Dendritic cell treated with granulocyte-macrophage colony-stimulating factor and Interleukin-4, amounts not matched to agents 40 ng/mL and 50 ng/mL, for 4 days (primary cell): ENCODE measurements at regions not wholly inside any gene's neighbourhood (a gene's known extent, or its start where the extent isn't known, plus 50 kb on each side); places are given as distances from the start of the nearest gene placed in this dataset.
"Not testable (repeated sequence)": the region's sequence is repeated elsewhere in the genome, so short reads cannot be mapped to it uniquely, and the experiment has no call there.

Experiments
- H3K27ac Mint-ChIP-seq: one replicate; pipeline ENCODE4 v1.8.0; 2022; ENCODE audit warnings: mild to moderate bottlenecking, mixed read lengths
- H3K27me3 Mint-ChIP-seq: one replicate; pipeline ENCODE4 v1.8.0; 2022; ENCODE audit warnings: mild to moderate bottlenecking, mixed read lengths
- H3K36me3 Mint-ChIP-seq: one replicate; pipeline ENCODE4 v1.8.0; 2022; ENCODE audit warnings: low read depth, mixed read lengths
- H3K4me1 Mint-ChIP-seq: one replicate; pipeline ENCODE4 v1.8.0; 2022; ENCODE audit warnings: low read depth, mixed read lengths
- H3K4me3 Mint-ChIP-seq: one replicate; pipeline ENCODE4 v1.8.0; 2022; ENCODE audit warnings: mild to moderate bottlenecking, moderate library complexity, mixed read lengths
- H3K9me3 Mint-ChIP-seq: one replicate; pipeline ENCODE4 v1.8.0; 2022; ENCODE audit warnings: mixed read lengths
- intact Hi-C: fragments of 100-400 bp; cut with micrococcal nuclease; formaldehyde crosslinking; loops from one replicate; pipeline ENCODE4 v1.15.0; 2022

DNA sequence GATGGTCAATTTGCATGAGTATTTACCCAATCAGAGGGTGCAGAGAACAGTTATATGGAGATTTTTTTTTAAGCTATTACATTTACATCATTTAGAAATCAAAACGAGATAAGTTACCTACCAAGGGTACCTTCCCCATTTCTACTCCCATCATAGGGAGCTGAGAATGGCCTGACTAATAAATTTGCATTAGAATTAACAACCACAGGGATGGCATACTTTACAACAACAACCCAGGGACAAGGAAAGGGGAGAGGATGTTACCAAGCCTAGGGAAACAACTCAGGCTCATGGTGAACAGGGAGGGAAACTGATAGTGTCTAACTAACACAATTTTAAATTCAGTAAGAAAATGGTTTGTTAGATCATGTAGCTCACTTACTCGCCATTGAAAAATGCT is 105.8 kb upstream of the ZNF658 start:
- H3K4me3 Mint-ChIP-seq, intact Hi-C loops, H3K4me1 Mint-ChIP-seq, H3K27ac Mint-ChIP-seq, H3K27me3 Mint-ChIP-seq, H3K36me3 Mint-ChIP-seq, H3K9me3 Mint-ChIP-seq: not testable (repeated sequence)

DNA sequence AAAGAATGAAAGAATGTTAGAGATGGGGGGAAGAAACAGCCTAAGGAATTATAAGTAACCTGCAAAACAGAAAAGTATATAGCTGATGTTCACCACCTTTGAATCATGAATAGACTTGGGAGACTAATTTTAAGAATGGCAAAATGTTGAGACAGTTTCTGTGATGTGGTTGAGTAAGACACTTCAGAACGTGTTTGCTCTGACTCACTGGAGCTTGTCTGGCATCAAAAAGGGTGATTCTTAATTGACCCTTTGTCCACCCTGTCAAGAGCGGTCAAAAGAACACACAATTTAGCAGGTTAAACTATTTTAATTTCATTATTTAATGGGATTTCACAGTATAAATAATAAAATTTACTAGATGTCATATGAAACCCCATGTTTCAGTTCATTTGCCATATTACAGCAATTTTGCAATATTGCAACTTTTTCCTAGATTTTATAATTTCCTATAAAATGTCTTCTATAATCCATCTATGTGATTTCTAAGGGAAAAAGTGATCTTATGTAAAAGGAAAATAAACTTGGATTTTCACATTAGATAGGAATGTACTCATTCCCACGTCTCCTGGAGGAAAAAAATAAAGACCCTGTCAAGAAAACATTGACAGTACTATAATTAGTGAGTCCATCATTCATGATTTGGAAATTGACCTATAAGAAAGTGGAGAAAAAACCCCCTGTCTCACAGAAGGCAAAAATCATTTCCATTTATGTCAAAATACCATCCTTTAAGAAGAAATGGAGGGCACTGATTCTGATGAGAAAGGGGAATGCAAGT is 104.6 kb upstream of the ZNF658 start:
- H3K4me3 Mint-ChIP-seq, H3K27me3 Mint-ChIP-seq, H3K9me3 Mint-ChIP-seq, H3K36me3 Mint-ChIP-seq, intact Hi-C loops, H3K27ac Mint-ChIP-seq, H3K4me1 Mint-ChIP-seq: not testable (repeated sequence)

DNA sequence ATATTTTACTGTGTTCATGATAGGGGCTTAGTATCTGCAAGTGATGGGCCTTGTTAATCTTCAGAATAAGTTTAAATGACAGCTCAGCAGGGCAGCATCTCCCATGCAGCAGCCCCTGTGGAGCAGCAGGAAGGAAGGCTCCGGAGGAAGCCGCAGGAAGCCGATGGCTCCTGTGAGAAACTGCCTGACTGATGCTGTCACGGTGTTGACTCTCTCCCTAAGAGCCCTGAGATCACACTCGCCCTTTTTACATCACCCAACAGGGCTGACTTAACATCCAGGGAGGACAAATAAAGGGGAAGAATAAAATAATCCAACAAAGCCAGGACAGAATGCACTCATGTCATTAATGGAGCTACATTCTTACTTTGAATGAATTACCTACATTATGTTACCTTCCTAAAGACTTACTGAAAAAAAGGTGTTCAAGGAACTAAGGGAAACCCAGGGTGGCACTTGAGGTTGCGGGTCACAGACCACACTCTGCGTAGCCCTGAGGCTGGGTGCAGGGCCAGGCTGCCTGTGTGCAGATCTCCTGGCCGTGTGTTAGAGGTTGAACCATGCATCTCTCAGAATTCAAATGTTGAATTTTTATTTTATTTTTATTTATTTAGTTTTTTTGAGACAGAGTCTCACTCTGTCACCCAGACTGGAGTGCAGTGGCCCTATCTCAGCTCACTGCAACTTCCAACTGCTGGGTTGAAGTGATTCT is 102.5 kb upstream of the ZNF658 start:
- H3K27ac Mint-ChIP-seq, H3K4me3 Mint-ChIP-seq, H3K36me3 Mint-ChIP-seq, H3K9me3 Mint-ChIP-seq, H3K4me1 Mint-ChIP-seq, H3K27me3 Mint-ChIP-seq, intact Hi-C loops: not testable (repeated sequence)

DNA sequence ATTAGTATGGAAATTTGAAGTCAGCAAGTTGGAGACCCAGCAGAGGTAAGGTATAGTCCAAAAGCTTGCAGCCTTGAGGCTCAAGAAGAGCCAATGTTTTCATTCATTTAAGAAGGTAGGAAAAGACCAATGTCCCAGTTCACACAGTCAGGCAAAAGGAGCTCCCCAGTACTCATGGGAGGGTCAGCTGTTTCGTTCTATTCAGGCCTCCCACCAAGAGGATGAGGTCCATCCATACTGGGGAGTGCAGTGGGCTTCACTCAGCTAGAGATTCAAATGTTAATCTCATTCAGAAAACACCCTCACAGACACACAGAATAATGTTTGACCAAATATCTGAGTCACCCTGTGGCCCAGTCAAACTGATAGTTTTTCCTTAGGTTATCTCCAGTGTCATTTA is 96.9 kb upstream of the ZNF658 start:
- H3K27me3 Mint-ChIP-seq, H3K9me3 Mint-ChIP-seq, H3K36me3 Mint-ChIP-seq, H3K27ac Mint-ChIP-seq, H3K4me1 Mint-ChIP-seq, H3K4me3 Mint-ChIP-seq, intact Hi-C loops: not testable (repeated sequence)

DNA sequence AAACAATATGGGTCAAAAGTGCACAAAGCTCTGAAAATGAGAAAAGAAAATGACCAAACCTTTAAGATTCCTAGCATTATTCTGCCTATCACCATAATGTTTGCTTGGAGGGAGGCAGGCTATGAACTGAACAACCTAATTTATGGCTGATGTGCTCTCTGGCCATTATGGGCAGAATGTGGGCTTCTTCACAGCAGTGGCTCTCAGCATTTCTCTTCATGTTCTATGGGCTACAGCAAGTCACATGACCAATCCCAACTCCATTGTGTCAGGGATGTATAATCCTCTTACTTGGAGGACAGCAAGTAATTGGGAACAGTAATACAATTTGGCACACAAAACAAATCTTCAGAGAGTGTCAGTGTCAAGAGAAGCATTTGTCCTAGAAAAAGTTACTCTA is 90.3 kb upstream of the ZNF658 start:
- H3K4me3 Mint-ChIP-seq, intact Hi-C loops, H3K27me3 Mint-ChIP-seq, H3K9me3 Mint-ChIP-seq, H3K4me1 Mint-ChIP-seq, H3K36me3 Mint-ChIP-seq, H3K27ac Mint-ChIP-seq: not testable (repeated sequence)

DNA sequence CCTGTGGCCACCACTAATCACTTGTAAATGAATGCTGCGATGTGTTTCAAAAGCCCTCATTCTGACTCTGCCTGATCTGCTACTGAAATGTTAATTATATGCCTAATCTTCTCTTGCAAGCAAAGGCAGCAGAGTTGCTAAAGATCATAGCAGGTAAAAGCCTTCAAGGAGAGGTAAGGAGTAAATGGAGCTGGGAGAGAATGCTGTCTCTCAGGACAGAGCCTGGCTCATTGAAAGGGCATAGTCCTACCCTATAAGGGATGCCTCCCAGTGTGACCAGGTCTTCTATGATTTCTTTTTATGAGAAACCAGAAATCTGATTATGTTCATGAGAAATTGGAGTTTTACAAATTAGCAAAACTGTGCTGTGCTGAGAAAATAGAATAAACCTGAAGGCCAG is 88.2 kb upstream of the ZNF658 start:
- H3K4me1 Mint-ChIP-seq, H3K9me3 Mint-ChIP-seq, H3K27me3 Mint-ChIP-seq, H3K4me3 Mint-ChIP-seq, H3K36me3 Mint-ChIP-seq, intact Hi-C loops, H3K27ac Mint-ChIP-seq: not testable (repeated sequence)

DNA sequence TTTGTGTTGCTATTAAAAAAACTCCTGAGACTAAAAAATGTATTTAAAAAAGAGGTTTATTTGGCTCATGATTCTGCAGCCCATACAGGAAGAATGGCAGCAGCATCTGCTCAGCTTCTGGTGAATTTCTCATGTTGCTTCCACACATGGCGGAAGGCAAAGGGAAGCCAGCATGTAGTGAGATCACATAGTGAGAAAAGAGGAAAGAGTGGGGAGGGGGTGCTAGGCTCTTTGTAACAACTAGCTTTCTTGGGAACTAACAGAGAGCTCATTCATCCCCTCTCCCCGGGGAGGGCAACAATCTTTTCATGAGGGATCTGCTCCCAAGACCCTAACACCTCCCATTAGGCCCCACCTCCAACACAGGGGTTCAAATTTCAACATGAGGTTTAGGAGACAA is 87.6 kb upstream of the ZNF658 start:
- H3K27ac Mint-ChIP-seq, H3K4me1 Mint-ChIP-seq, H3K36me3 Mint-ChIP-seq, H3K9me3 Mint-ChIP-seq, H3K27me3 Mint-ChIP-seq, intact Hi-C loops, H3K4me3 Mint-ChIP-seq: not testable (repeated sequence)

DNA sequence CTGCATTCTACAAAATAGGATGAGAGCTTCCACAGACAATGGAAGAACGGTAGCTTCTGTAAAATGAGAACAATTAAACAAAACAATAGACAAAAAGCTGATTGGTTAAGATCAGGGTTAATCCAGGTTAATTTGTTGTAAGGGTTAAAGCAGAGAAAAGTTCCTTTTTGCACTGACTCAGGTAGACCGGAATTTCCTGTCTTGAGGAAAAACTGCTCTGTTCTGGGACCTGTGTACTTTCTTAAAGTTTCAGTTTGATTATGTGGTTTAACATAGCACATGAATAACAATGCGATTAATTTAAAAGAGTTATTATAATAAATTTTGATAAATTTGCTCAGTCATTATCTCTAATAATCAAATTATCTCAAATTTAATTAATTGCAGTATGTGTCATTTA is 86.5 kb upstream of the ZNF658 start:
- H3K36me3 Mint-ChIP-seq, H3K27ac Mint-ChIP-seq, H3K9me3 Mint-ChIP-seq, H3K4me3 Mint-ChIP-seq, H3K27me3 Mint-ChIP-seq, H3K4me1 Mint-ChIP-seq, intact Hi-C loops: not testable (repeated sequence)

DNA sequence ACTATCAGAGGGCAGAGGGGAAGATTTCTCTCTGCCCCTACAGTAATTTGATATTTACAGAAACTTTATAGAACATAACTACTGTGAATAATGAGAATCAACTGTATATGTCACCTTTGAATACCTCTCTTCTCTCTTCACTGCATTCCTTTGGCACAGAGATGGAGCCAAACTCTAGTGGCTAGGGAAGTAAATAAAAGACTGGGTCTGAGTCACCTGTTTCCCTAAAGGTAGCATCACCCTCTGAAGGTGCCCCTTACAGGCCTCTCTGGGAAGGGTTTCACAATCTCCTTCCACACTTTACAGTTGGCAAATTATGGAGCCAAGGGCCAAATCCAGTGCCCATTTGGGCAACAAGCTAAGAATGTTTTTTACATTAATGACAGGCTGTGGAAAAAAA is 81.0 kb upstream of the ZNF658 start:
- not testable (repeated sequence) for H3K9me3 Mint-ChIP-seq, H3K4me3 Mint-ChIP-seq, H3K36me3 Mint-ChIP-seq

DNA sequence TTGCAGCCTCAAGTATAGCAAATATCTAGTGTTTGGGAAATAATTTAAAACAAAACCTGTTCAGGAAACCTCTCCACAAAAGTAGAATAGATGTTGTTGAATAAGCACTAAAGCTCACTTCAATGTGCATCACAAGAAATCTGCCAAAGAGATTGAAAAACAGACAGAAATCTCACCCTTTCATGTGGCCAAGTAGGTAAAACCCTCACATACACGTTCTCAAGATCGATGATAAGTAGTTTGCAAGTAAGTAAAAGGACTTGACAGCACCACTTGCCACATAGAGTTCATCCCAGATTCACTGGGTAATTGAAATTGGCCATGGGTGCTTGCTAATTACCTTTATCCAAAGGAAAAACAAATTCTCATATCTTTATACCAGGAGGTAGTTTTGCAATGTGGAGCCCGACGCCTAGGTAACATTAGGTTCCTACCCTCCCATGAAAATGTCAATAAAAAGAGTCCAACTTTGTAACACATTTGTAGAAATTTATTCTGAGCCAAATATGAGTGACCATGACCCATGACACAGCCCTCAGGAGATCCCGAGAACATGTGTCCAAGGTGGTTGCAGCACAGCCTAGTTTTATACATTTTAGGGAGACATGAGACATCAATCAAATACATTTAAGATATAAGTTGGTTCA is 80.4 kb upstream of the ZNF658 start:
- H3K27me3 Mint-ChIP-seq, H3K9me3 Mint-ChIP-seq, intact Hi-C loops, H3K27ac Mint-ChIP-seq, H3K4me3 Mint-ChIP-seq, H3K4me1 Mint-ChIP-seq, H3K36me3 Mint-ChIP-seq: not testable (repeated sequence)

More for the DNA sequence above, 81.0 kb upstream of the ZNF658 start:
- H3K27ac Mint-ChIP-seq, H3K4me1 Mint-ChIP-seq, intact Hi-C loops, H3K27me3 Mint-ChIP-seq: not testable (repeated sequence)

DNA sequence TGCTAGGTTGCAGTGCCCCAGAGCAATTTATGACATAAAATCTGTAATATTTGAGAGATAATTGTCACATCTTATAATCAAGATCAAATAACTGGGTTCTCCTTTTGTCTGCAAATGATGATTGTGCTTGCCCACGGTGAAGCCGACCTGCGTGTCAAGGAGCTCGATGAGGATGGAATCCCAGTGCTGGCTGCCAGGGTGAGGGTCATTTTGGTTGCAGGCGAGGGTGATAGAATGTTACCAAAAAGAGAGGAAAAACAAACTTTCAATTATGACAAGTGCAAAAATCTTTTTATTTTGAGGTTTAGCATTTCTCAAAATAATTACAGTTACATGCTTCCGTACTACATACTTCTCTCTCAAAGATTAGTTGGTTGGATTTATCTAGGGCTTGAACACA is 76.4 kb upstream of the ZNF658 start:
- H3K27ac Mint-ChIP-seq, H3K36me3 Mint-ChIP-seq, intact Hi-C loops, H3K4me3 Mint-ChIP-seq, H3K4me1 Mint-ChIP-seq, H3K9me3 Mint-ChIP-seq, H3K27me3 Mint-ChIP-seq: not testable (repeated sequence)

DNA sequence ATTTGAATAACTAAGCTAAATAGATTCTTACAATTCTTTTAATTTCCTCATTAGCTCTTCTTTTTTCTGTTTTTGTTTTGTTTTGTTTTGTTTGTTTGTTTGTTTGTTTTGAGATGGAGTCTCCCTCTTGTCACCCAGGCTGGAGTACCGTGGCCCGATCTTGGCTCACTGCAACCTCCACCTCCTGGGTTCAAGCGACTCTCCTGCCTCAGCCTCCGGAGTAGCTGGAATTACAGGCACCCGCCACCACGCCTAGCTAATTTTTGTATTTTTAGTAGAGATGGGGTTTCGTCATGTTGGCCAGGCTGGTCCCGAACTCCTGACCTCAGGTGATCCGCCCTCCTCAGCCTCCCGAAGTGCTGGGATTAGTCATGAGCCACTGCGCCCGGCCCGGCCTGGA is 70.7 kb upstream of the ZNF658 start:
- not testable (repeated sequence) for H3K27ac Mint-ChIP-seq

DNA sequence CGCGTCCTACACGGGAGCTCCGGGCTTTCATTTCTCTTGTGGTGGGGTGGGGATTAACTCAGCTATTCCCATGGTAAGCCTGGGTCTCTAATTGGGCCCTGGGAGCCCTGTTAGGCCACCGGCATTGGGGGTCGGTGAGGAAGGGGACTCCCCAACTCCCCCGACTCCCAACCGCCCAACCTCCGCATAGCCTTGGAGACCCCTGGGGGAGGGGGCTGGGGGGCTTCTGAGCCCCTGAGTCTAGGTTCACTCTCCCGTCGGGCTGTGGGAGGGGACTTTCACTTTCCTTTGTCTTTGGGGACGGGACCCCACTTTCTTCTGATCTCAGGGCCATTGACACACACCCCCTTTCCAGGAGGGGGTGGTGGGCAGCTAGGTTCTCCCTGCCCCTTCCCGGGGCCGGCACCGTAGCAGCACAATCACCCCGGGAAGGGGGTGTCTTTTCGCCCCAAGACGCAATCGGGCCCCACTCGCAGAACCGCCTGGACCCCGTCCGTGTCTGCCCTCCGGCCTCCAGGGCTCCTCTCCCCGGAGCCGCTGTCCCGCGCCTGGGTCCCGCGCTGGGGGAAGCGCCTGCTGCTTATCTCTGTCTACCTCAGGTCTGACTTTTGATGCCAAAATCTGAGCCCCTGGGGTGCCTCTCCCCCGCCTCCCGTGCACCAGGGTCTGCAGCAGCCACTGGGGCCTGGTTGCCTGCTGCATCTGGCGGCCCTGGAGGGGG is 69.6 kb upstream of the ZNF658 start:
- H3K4me3 Mint-ChIP-seq, H3K9me3 Mint-ChIP-seq, intact Hi-C loops, H3K4me1 Mint-ChIP-seq, H3K36me3 Mint-ChIP-seq, H3K27me3 Mint-ChIP-seq, H3K27ac Mint-ChIP-seq: not testable (repeated sequence)

More for the DNA sequence above, 70.7 kb upstream of the ZNF658 start:
- H3K36me3 Mint-ChIP-seq, intact Hi-C loops, H3K27me3 Mint-ChIP-seq, H3K9me3 Mint-ChIP-seq, H3K4me1 Mint-ChIP-seq, H3K4me3 Mint-ChIP-seq: not testable (repeated sequence)

DNA sequence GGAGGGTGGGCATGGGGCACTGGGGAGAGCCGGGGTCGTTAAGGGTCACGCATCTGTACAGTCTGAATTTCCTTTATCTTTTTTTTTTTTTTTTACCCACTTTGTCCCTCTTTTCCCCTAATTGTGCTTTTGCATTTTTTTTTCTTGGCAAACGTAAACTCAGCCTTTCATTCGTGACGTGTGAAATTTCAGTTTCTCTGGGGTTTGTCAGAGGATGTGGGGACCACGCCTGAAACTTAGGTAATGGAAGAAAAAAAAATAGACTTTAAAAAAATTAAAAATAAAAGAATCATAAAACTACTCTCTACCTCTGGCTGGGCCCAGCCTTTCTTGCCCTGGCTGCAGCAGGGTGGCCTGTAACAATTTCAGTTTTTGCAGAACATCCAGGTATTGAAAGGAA is 68.3 kb upstream of the ZNF658 start:
- H3K9me3 Mint-ChIP-seq, H3K27ac Mint-ChIP-seq, H3K4me3 Mint-ChIP-seq, H3K27me3 Mint-ChIP-seq, H3K4me1 Mint-ChIP-seq, H3K36me3 Mint-ChIP-seq, intact Hi-C loops: not testable (repeated sequence)
